SU-DHL-6 (cell line): ENCODE measurements at regions not wholly inside any gene's neighbourhood (a gene's known extent, or its start where the extent isn't known, plus 50 kb on each side); places are given as distances from the start of the nearest gene placed in this dataset.
A peak's percentile ranks its signal among the peaks of the same experiment; 100 is the strongest.

Experiments used
- H2AFZ ChIP-seq: fragments of 200-600 bp; sonication (generic); 2 replicates; pipeline ENCODE4 v1.6.1; 2014; ENCODE audit warnings: low read depth, mild to moderate bottlenecking, moderate library complexity, mixed read lengths, antibody characterized with exemption, low read length; ENCODE audit not compliant: severe bottlenecking
- H3F3A ChIP-seq: fragments of 200-600 bp; shearing (Covaris generic); 2 replicates; pipeline ENCODE4 v1.6.0; 2016; ENCODE audit warnings: antibody characterized with exemption, mild to moderate bottlenecking; ENCODE audit not compliant: insufficient read depth
- H3K27ac ChIP-seq: fragments of 200-600 bp; sonication (generic); 2 replicates; pipeline ENCODE4 v1.5.1; 2016; ENCODE audit warnings: low read depth, mild to moderate bottlenecking, low read length, moderate library complexity, mixed read lengths
- H3K27me3 ChIP-seq: fragments of 200-600 bp; sonication (generic), shearing (Covaris generic); 2 replicates; pipeline ENCODE4 v1.6.0; 2014; ENCODE audit warnings: mild to moderate bottlenecking, low read length
- H3K36me3 ChIP-seq: fragments of 200-600 bp; sonication (generic); 2 replicates; pipeline ENCODE4 v1.6.1; 2014; ENCODE audit warnings: mild to moderate bottlenecking, low read length, mixed read lengths
- H3K4me2 ChIP-seq: fragments of 300-600, 200-600 bp; shearing (Covaris generic), sonication (generic); 2 replicates; pipeline ENCODE4 v1.6.0; 2014; ENCODE audit warnings: low read length, low read depth, mild to moderate bottlenecking; ENCODE audit not compliant: poor library complexity, severe bottlenecking
- H3K4me3 ChIP-seq: fragments of 200-600 bp; sonication (generic); 2 replicates; pipeline ENCODE4 v1.5.1; 2014; ENCODE audit warnings: antibody characterized with exemption, low read length, mild to moderate bottlenecking, mixed read lengths; ENCODE audit not compliant: insufficient read depth, poor library complexity, severe bottlenecking
- H3K79me2 ChIP-seq: fragments of 200-600 bp; sonication (generic); 2 replicates; pipeline ENCODE4 v1.6.1; 2014; ENCODE audit warnings: mild to moderate bottlenecking, low read length, moderate library complexity; ENCODE audit not compliant: insufficient read depth
- H3K9ac ChIP-seq: fragments of 200-600 bp; sonication (generic); 2 replicates; pipeline ENCODE4 v1.7.0; 2014; ENCODE audit warnings: mild to moderate bottlenecking, low read length
- H3K9me2 ChIP-seq: fragments of 200-600 bp; sonication (generic); replicated peaks from 2 replicates; pipeline ENCODE4 v1.6.1; 2014; ENCODE audit warnings: low read length; ENCODE audit not compliant: insufficient read depth
- H3K9me3 ChIP-seq: fragments of 200-600 bp; sonication (generic); 2 replicates; pipeline ENCODE4 v1.6.1; 2014; ENCODE audit warnings: low read length, mixed read lengths; ENCODE audit not compliant: insufficient read depth
- H4K20me1 ChIP-seq: fragments of 200-600 bp; sonication (generic); 2 replicates; pipeline ENCODE4 v1.6.1; 2014; ENCODE audit warnings: low read depth, mild to moderate bottlenecking, antibody characterized with exemption, low read length, moderate library complexity, mixed read lengths
- CTCF ChIP-seq: fragments of 200-600 bp; sonication (generic); IDR thresholded peaks from one replicate; pipeline ENCODE4 v1.5.1; 2017; ENCODE audit warnings: antibody characterized with exemption, mild to moderate bottlenecking, low read length, moderate library complexity; ENCODE audit not compliant: insufficient read depth, poor library complexity, severe bottlenecking
- EZH2phosphoT487 ChIP-seq: fragments of 200-600 bp; sonication (generic), shearing (Covaris generic); conservative IDR thresholded peaks from 2 replicates; pipeline ENCODE4 v1.6.1; 2018; ENCODE audit warnings: mild to moderate bottlenecking, antibody characterized with exemption, low read length, moderate library complexity, mixed read lengths

- TF ChIP-seq EZH2phosphoT487 = no peak
- TF ChIP-seq CTCF = no peak
- no peaks in the 10 kb centered on the region for H3K9me2 ChIP-seq
- no peak overlapping the region for H2AFZ ChIP-seq
- H3K27me3 ChIP-seq = no peaks in the 10 kb centered on the region
- H3K9ac ChIP-seq = no peak overlapping the region
- H3K4me3 ChIP-seq = no peak overlapping the region
- peaks cover 9% of the 10 kb centered on the region; the same call in 1 of the 2 replicates for H3K9me3 ChIP-seq
- H3K79me2 ChIP-seq = no peaks in the 10 kb centered on the region
- H4K20me1 ChIP-seq = no peaks in the 10 kb centered on the region
- H3F3A ChIP-seq = no peaks in the 10 kb centered on the region
- H3K36me3 ChIP-seq = no peaks in the 10 kb centered on the region
- no peak overlapping the region for H3K27ac ChIP-seq
- no peak overlapping the region for H3K4me2 ChIP-seq
Measured at GRCh38 chr7:18343047-18343446, 152.5 kb upstream of the HDAC9 start.

- Histone ChIP-seq H3K9ac (no peak overlapping the region), H3K36me3 (no peaks in the 10 kb centered on the region), H3K9me2 (no peaks in the 10 kb centered on the region), H3K9me3 (peaks cover 9% of the 10 kb centered on the region; the same call in 1 of the 2 replicates), H2AFZ (no peak overlapping the region), H3K4me2 (no peak overlapping the region), H3K27me3 (no peaks in the 10 kb centered on the region), H3F3A (no peaks in the 10 kb centered on the region), H3K79me2 (no peaks in the 10 kb centered on the region), H3K27ac (no peak overlapping the region), H3K4me3 (no peak overlapping the region), H4K20me1 (no peaks in the 10 kb centered on the region)
- no peak for TF ChIP-seq CTCF
- TF ChIP-seq EZH2phosphoT487 = no peak
Measured at GRCh38 chr7:18344536-18344935, 151.0 kb upstream of the HDAC9 start.

- Histone ChIP-seq H3K36me3 (no peaks in the 10 kb centered on the region), H3K27me3 (no peaks in the 10 kb centered on the region), H3K79me2 (no peaks in the 10 kb centered on the region), H3K9me2 (no peaks in the 10 kb centered on the region), H3K4me3 (no peak overlapping the region), H3K27ac (no peak overlapping the region), H3K4me2 (no peak overlapping the region), H2AFZ (no peak overlapping the region), H3F3A (no peaks in the 10 kb centered on the region), H4K20me1 (no peaks in the 10 kb centered on the region), H3K9me3 (peaks cover 9% of the 10 kb centered on the region; the same call in 1 of the 2 replicates), H3K9ac (no peak overlapping the region)
- TF ChIP-seq CTCF (peak; percentile 84), EZH2phosphoT487 (no peak)
Measured at GRCh38 chr7:18345641-18346234, 149.8 kb upstream of the HDAC9 start.
